ENCODE measurements at regions not wholly inside any gene's neighbourhood (a gene's known extent, or its start where the extent isn't known, plus 50 kb on each side); places are given as distances from the start of the nearest gene placed in this dataset.

- TF ChIP-seq, protein P1, sequence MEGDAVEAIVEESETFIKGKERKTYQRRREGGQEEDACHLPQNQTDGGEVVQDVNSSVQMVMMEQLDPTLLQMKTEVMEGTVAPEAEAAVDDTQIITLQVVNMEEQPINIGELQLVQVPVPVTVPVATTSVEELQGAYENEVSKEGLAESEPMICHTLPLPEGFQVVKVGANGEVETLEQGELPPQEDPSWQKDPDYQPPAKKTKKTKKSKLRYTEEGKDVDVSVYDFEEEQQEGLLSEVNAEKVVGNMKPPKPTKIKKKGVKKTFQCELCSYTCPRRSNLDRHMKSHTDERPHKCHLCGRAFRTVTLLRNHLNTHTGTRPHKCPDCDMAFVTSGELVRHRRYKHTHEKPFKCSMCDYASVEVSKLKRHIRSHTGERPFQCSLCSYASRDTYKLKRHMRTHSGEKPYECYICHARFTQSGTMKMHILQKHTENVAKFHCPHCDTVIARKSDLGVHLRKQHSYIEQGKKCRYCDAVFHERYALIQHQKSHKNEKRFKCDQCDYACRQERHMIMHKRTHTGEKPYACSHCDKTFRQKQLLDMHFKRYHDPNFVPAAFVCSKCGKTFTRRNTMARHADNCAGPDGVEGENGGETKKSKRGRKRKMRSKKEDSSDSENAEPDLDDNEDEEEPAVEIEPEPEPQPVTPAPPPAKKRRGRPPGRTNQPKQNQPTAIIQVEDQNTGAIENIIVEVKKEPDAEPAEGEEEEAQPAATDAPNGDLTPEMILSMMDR (IDR thresholded peaks at IDR 0.05; ENCODE audit: insufficient read depth, low read length): no peak
- no peak for TF ChIP-seq REST (IDR thresholded peaks at IDR 0.05; ENCODE audit: insufficient replicate concordance, low read depth)
Measured at GRCh38 chr2:42973726-42974125, 181.3 kb upstream of the HAAO start.
